ENCODE measurements at regions not wholly inside any gene's neighbourhood (a gene's known extent, or its start where the extent isn't known, plus 50 kb on each side); places are given as distances from the start of the nearest gene placed in this dataset.

DNA sequence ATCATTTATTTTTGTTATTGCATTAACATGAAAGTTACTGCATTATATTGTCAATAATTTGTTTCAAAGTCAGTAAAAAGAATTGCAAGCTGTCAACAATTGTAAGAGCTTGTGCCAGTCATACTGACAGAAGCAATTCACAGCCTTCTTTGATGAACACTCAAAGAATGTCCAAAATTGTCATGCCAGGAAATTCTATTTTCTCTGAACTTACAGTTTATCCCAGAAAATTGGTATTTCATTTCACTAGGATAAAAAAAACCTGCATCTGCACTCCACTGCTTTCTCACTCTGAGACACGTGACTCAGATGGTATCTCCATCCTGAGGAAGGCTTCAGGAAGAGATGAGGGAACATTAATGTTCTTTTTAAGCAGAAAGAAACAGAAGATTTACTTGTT is 332.6 kb upstream of the CCDC54 start:
- TF ChIP-seq, protein P1, sequence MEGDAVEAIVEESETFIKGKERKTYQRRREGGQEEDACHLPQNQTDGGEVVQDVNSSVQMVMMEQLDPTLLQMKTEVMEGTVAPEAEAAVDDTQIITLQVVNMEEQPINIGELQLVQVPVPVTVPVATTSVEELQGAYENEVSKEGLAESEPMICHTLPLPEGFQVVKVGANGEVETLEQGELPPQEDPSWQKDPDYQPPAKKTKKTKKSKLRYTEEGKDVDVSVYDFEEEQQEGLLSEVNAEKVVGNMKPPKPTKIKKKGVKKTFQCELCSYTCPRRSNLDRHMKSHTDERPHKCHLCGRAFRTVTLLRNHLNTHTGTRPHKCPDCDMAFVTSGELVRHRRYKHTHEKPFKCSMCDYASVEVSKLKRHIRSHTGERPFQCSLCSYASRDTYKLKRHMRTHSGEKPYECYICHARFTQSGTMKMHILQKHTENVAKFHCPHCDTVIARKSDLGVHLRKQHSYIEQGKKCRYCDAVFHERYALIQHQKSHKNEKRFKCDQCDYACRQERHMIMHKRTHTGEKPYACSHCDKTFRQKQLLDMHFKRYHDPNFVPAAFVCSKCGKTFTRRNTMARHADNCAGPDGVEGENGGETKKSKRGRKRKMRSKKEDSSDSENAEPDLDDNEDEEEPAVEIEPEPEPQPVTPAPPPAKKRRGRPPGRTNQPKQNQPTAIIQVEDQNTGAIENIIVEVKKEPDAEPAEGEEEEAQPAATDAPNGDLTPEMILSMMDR (IDR thresholded peaks at IDR 0.05) = no peak
- TF ChIP-seq POLR2A (IDR thresholded peaks at IDR 0.05) = no peak
